PC-9 (cell line): ENCODE measurements at regions not wholly inside any gene's neighbourhood (a gene's known extent, or its start where the extent isn't known, plus 50 kb on each side); places are given as distances from the start of the nearest gene placed in this dataset.

ENCODE experiments used
- BruUV-seq: library from RNA; stranded (reverse); fragments of 400-500 nt; replicated peaks from 2 replicates; lab custom pipeline; 2021; lab: Mats Ljungman, UMichigan
- CTCF ChIA-PET: fragments of 300-600 bp; sonication (Branson Sonifier 250); formaldehyde crosslinking; loops from one replicate; lab custom pipeline; 2022; ENCODE audit warnings: antibody characterized with exemption; lab: Charles Lee
- POLR2A ChIA-PET: fragments of 300-600 bp; sonication (Branson Sonifier 250); formaldehyde crosslinking; loops from one replicate; lab custom pipeline; 2022; ENCODE audit warnings: antibody characterized with exemption; ENCODE audit not compliant: unreplicated experiment; lab: Charles Lee
- DNase-seq, 2 experiments: peaks; one replicate each; pipeline versions ENCODE4 v3.0.0 to v3.0.0-alpha.2; 2015 to 2022; ENCODE audit warnings: mixed read lengths in 1 of 2
- H2AFZ ChIP-seq: fragments of 200-600 bp; sonication (generic); 2 replicates; pipeline ENCODE4 v1.8.1; 2017; ENCODE audit warnings: antibody characterized with exemption
- H3F3A ChIP-seq: fragments of 200-600 bp; sonication (generic); 2 replicates; pipeline ENCODE4 v1.8.1; 2017; ENCODE audit warnings: antibody characterized with exemption, mild to moderate bottlenecking, low read depth; ENCODE audit not compliant: insufficient read depth
- H3K27ac ChIP-seq: fragments of 200-600 bp; sonication (generic); 2 replicates; pipeline ENCODE4 v1.6.1; 2016; ENCODE audit warnings: mixed run types
- H3K27me3 ChIP-seq: fragments of 200-600 bp; sonication (generic); 2 replicates; pipeline ENCODE4 v1.6.1; 2016; ENCODE audit warnings: low read depth, mixed run types; ENCODE audit not compliant: insufficient read depth
- H3K36me3 ChIP-seq: fragments of 200-600 bp; sonication (generic); 2 replicates; pipeline ENCODE4 v1.6.1; 2016; ENCODE audit warnings: low read depth, mixed run types
- H3K4me1 ChIP-seq: fragments of 200-600 bp; sonication (generic); replicated peaks from 2 replicates; pipeline ENCODE4 v1.6.1; 2016; ENCODE audit warnings: mixed run types; ENCODE audit not compliant: insufficient read depth
- H3K4me2 ChIP-seq: fragments of 200-600 bp; sonication (generic); 2 replicates; pipeline ENCODE4 v1.6.1; 2017; ENCODE audit warnings: mixed run types
- H3K4me3 ChIP-seq: fragments of 200-600 bp; sonication (generic); 2 replicates; pipeline ENCODE4 v1.6.1; 2016; ENCODE audit warnings: mixed run types
- H3K79me2 ChIP-seq: fragments of 200-600 bp; sonication (generic); 2 replicates; pipeline ENCODE4 v1.6.1; 2017; ENCODE audit warnings: low read depth, mixed run types
- H3K9me2 ChIP-seq: fragments of 200-600 bp; sonication (generic); 2 replicates; pipeline ENCODE4 v1.8.1; 2017; ENCODE audit warnings: mild to moderate bottlenecking; ENCODE audit not compliant: insufficient read depth
- H3K9me3 ChIP-seq: fragments of 200-600 bp; sonication (generic); 2 replicates; pipeline ENCODE4 v1.8.1; 2016; ENCODE audit warnings: low read depth; ENCODE audit not compliant: insufficient read depth
- H4K20me1 ChIP-seq: fragments of 200-600 bp; sonication (generic); 2 replicates; pipeline ENCODE4 v1.8.1; 2017; ENCODE audit not compliant: insufficient read depth
- CTCF ChIP-seq: fragments of 200-600 bp; sonication (generic); conservative IDR thresholded peaks from 2 replicates; pipeline ENCODE4 v1.6.1; 2017; ENCODE audit warnings: mixed run types, antibody characterized with exemption, mild to moderate bottlenecking, moderate library complexity
- EZH2 ChIP-seq: fragments of 200-600 bp; sonication (generic); IDR thresholded peaks from 2 replicates; pipeline ENCODE4 v1.8.0; 2017; ENCODE audit warnings: antibody characterized with exemption, low read depth
- intact Hi-C: fragments of 100-400 bp; cut with micrococcal nuclease; formaldehyde crosslinking; loops from one replicate; pipeline ENCODE4 v1.10.0; 2022; ENCODE audit not compliant: unreplicated experiment

GRCh38 chr2:226308323-226308680 lies 491.3 kb downstream of the IRS1 start:
- Histone ChIP-seq H2AFZ (no peak overlapping the region), H3F3A (no peaks in the 10 kb centered on the region), H3K4me1 (no peaks in the 10 kb centered on the region), H3K27me3 (no peaks in the 10 kb centered on the region), H3K4me2 (no peak overlapping the region), H3K9me2 (no peaks in the 10 kb centered on the region), H3K36me3 (no peaks in the 10 kb centered on the region), H3K79me2 (no peaks in the 10 kb centered on the region), H3K4me3 (no peak overlapping the region), H3K27ac (no peak overlapping the region), H4K20me1 (no peaks in the 10 kb centered on the region), H3K9me3 (no peaks in the 10 kb centered on the region)
- ChIA-PET POLR2A (no interaction called here), CTCF (no interaction called here)
- intact Hi-C loops = no loop called here
- BruUV-seq = no TSS peak
- no peak for DNase-seq
- TF ChIP-seq EZH2 (no peak), CTCF (no peak)

- no peaks in the 10 kb centered on the region for H3K9me3 ChIP-seq
- no peaks in the 10 kb centered on the region for H3K27me3 ChIP-seq
- no peak overlapping the region for H3K4me2 ChIP-seq
- no peak overlapping the region for H3K27ac ChIP-seq
- ChIA-PET CTCF (no interaction called here), POLR2A (no interaction called here)
- H3F3A ChIP-seq = no peaks in the 10 kb centered on the region
- H2AFZ ChIP-seq = no peak overlapping the region
- DNase-seq = no peak
- H3K36me3 ChIP-seq = no peaks in the 10 kb centered on the region
- H3K4me3 ChIP-seq = no peak overlapping the region
- intact Hi-C loops = no loop called here
- H4K20me1 ChIP-seq = no peaks in the 10 kb centered on the region
- BruUV-seq = no TSS peak
- H3K79me2 ChIP-seq = no peaks in the 10 kb centered on the region
- H3K4me1 ChIP-seq = no peaks in the 10 kb centered on the region
- TF ChIP-seq EZH2 = no peak
- H3K9me2 ChIP-seq = no peaks in the 10 kb centered on the region
Measured at GRCh38 chr2:226307487-226308322, 491.9 kb downstream of the IRS1 start.

GRCh38 chr2:226306969-226307368 lies 492.7 kb downstream of the IRS1 start:
- H4K20me1 ChIP-seq = no peaks in the 10 kb centered on the region
- DNase-seq = no peak
- H2AFZ ChIP-seq = no peak overlapping the region
- intact Hi-C loops = no loop called here
- TF ChIP-seq CTCF (no peak), EZH2 (no peak)
- CTCF ChIA-PET = no interaction called here
- H3K4me3 ChIP-seq = no peak overlapping the region
- no peaks in the 10 kb centered on the region for H3F3A ChIP-seq
- H3K27ac ChIP-seq = no peak overlapping the region
- no peak overlapping the region for H3K4me2 ChIP-seq
- H3K27me3 ChIP-seq = no peaks in the 10 kb centered on the region
- POLR2A ChIA-PET = no interaction called here
- no TSS peak for BruUV-seq
- H3K9me3 ChIP-seq = no peaks in the 10 kb centered on the region
- no peaks in the 10 kb centered on the region for H3K36me3 ChIP-seq
- no peaks in the 10 kb centered on the region for H3K9me2 ChIP-seq
- no peaks in the 10 kb centered on the region for H3K79me2 ChIP-seq
- no peaks in the 10 kb centered on the region for H3K4me1 ChIP-seq

GRCh38 chr2:226304308-226304707 lies 495.3 kb downstream of the IRS1 start:
- POLR2A ChIA-PET = no interaction called here
- Histone ChIP-seq H3K9me2 (no peaks in the 10 kb centered on the region), H3K79me2 (no peaks in the 10 kb centered on the region), H3K4me2 (no peak overlapping the region), H3K9me3 (no peaks in the 10 kb centered on the region), H3K36me3 (no peaks in the 10 kb centered on the region), H3K27me3 (no peaks in the 10 kb centered on the region), H3F3A (no peaks in the 10 kb centered on the region), H3K27ac (no peak overlapping the region), H2AFZ (no peak overlapping the region), H3K4me3 (no peak overlapping the region), H3K4me1 (no peaks in the 10 kb centered on the region), H4K20me1 (no peaks in the 10 kb centered on the region)
- BruUV-seq = no TSS peak
- TF ChIP-seq CTCF (no peak), EZH2 (no peak)
- CTCF ChIA-PET = no interaction called here
- intact Hi-C loops = no loop called here
- DNase-seq = no peak
